ENCODE measurements at regions not wholly inside any gene's neighbourhood (a gene's known extent, or its start where the extent isn't known, plus 50 kb on each side); places are given as distances from the start of the nearest gene placed in this dataset.

DNA sequence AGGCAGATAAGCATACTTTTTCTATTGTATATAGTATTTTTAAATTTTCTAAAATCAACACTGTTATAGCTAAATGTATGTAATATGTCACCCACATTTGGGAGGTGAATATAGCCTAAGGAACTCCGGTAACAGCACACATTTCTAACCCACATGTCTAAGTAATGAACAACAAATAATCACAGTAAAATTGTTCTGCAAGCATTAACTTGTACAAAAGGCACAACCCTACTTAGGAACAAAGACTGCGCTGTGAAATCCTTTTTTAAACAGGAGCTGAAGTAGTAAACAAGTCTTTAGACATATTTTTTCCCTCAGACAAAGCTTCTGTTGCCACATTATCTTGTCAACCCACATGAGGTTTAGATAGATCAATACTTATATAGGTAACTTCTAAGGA is 872.4 kb upstream of the SLC35B3 start:
- no peaks in the 10 kb centered on the region for H3K9me3 ChIP-seq (ENCODE audit: control insufficient read depth in 4 of 4, low read length in 3 of 4)

DNA sequence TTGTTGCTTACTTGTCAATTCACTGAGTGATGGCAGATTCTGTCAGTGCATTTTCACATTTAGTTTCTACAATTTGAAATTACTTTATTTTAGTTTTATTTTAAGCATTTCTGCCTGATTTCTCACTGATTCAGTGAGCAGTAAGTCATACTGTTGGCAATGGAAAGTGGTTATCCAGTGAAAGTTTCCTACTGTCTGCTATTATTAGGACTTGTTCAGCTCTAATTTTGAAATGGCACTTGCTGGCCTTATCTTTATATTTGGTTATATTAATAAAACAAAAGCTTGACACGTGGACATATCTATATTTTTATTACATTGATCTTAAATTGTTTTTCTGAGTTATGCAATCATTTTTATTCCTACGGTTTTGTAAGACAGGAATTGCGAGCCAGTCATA is 871.8 kb upstream of the SLC35B3 start:
- no peak overlapping the region for H3K4me3 ChIP-seq (ENCODE audit: low read depth in 1 of 3, low read length in 3 of 3)
- WGBS: 64% methylated on average over 3 of the region's 3 CpGs
- no peaks in the 10 kb centered on the region for H3K27me3 ChIP-seq (ENCODE audit: control insufficient read depth in 4 of 4, insufficient read depth in 4 of 4, low read length in 3 of 4)
- H3K9me3 ChIP-seq (ENCODE audit: control insufficient read depth in 4 of 4, low read length in 3 of 4): no peaks in the 10 kb centered on the region
- no peak for DNase-seq (ENCODE audit: low spot score)
- no peaks in the 10 kb centered on the region for H3K36me3 ChIP-seq (ENCODE audit: control insufficient read depth in 4 of 4, insufficient read depth in 3 of 4, low read depth in 1 of 4, low read length in 3 of 4)
- no peak overlapping the region for H3K9ac ChIP-seq (ENCODE audit: low read depth in 1 of 2, low read length in 2 of 2)
- H3K4me1 ChIP-seq (ENCODE audit: control insufficient read depth in 4 of 4, insufficient read depth in 4 of 4, low read length in 3 of 4): no peaks in the 10 kb centered on the region
- no peak overlapping the region for H3K27ac ChIP-seq (ENCODE audit: low read depth in 1 of 2, low read length in 2 of 2)
- TF ChIP-seq, protein P1, sequence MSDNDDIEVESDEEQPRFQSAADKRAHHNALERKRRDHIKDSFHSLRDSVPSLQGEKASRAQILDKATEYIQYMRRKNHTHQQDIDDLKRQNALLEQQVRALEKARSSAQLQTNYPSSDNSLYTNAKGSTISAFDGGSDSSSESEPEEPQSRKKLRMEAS (IDR thresholded peaks at IDR 0.05): no peak
- TF ChIP-seq FOXA2 (IDR thresholded peaks at IDR 0.05) (no peak), TAF1 (conservative IDR thresholded peaks at IDR 0.05) (no peak), JUND (IDR thresholded peaks at IDR 0.05) (no peak), EGR1 (IDR thresholded peaks at IDR 0.05; ENCODE audit: low read depth in 2 of 2) (no peak), RAD21 (IDR thresholded peaks at IDR 0.05) (no peak), FOXA1 (IDR thresholded peaks at IDR 0.05) (no peak)
- TF ChIP-seq, protein P2, sequence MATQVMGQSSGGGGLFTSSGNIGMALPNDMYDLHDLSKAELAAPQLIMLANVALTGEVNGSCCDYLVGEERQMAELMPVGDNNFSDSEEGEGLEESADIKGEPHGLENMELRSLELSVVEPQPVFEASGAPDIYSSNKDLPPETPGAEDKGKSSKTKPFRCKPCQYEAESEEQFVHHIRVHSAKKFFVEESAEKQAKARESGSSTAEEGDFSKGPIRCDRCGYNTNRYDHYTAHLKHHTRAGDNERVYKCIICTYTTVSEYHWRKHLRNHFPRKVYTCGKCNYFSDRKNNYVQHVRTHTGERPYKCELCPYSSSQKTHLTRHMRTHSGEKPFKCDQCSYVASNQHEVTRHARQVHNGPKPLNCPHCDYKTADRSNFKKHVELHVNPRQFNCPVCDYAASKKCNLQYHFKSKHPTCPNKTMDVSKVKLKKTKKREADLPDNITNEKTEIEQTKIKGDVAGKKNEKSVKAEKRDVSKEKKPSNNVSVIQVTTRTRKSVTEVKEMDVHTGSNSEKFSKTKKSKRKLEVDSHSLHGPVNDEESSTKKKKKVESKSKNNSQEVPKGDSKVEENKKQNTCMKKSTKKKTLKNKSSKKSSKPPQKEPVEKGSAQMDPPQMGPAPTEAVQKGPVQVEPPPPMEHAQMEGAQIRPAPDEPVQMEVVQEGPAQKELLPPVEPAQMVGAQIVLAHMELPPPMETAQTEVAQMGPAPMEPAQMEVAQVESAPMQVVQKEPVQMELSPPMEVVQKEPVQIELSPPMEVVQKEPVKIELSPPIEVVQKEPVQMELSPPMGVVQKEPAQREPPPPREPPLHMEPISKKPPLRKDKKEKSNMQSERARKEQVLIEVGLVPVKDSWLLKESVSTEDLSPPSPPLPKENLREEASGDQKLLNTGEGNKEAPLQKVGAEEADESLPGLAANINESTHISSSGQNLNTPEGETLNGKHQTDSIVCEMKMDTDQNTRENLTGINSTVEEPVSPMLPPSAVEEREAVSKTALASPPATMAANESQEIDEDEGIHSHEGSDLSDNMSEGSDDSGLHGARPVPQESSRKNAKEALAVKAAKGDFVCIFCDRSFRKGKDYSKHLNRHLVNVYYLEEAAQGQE (IDR thresholded peaks at IDR 0.05): no peak

More for the DNA sequence above, 872.4 kb upstream of the SLC35B3 start:
- Histone ChIP-seq H3K27me3 (ENCODE audit: control insufficient read depth in 4 of 4, insufficient read depth in 4 of 4, low read length in 3 of 4) (no peaks in the 10 kb centered on the region), H3K36me3 (ENCODE audit: control insufficient read depth in 4 of 4, insufficient read depth in 3 of 4, low read depth in 1 of 4, low read length in 3 of 4) (no peaks in the 10 kb centered on the region), H3K4me3 (ENCODE audit: low read depth in 1 of 3, low read length in 3 of 3) (no peak overlapping the region), H3K27ac (ENCODE audit: low read depth in 1 of 2, low read length in 2 of 2) (no peak overlapping the region), H3K9ac (ENCODE audit: low read depth in 1 of 2, low read length in 2 of 2) (no peak overlapping the region), H3K4me1 (ENCODE audit: control insufficient read depth in 4 of 4, insufficient read depth in 4 of 4, low read length in 3 of 4) (no peaks in the 10 kb centered on the region)
- TF ChIP-seq, protein P1 (IDR thresholded peaks at IDR 0.05): no peak
- TF ChIP-seq GABPA (IDR thresholded peaks at IDR 0.05 in 1 of 2, conservative IDR thresholded peaks at IDR 0.05 in 1 of 2) (no peak), EGR1 (IDR thresholded peaks at IDR 0.05; ENCODE audit: low read depth in 2 of 2) (no peak), HNF4G (IDR thresholded peaks at IDR 0.05) (no peak), SP1 (IDR thresholded peaks at IDR 0.05) (no peak), JUND (IDR thresholded peaks at IDR 0.05) (no peak), NR2F2 (IDR thresholded peaks at IDR 0.05) (no peak), RXRA (IDR thresholded peaks at IDR 0.05) (no peak), FOXA1 (IDR thresholded peaks at IDR 0.05) (no peak), RAD21 (IDR thresholded peaks at IDR 0.05) (no peak), TAF1 (conservative IDR thresholded peaks at IDR 0.05) (no peak), HNF4A (conservative IDR thresholded peaks at IDR 0.05) (no peak), FOXA2 (IDR thresholded peaks at IDR 0.05) (no peak), YY1 (IDR thresholded peaks at IDR 0.05) (no peak)
- TF ChIP-seq, protein P3, sequence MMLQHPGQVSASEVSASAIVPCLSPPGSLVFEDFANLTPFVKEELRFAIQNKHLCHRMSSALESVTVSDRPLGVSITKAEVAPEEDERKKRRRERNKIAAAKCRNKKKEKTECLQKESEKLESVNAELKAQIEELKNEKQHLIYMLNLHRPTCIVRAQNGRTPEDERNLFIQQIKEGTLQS (IDR thresholded peaks at IDR 0.05): no peak
- TF ChIP-seq, protein P2 (IDR thresholded peaks at IDR 0.05): no peak
- TF ChIP-seq, protein P4, sequence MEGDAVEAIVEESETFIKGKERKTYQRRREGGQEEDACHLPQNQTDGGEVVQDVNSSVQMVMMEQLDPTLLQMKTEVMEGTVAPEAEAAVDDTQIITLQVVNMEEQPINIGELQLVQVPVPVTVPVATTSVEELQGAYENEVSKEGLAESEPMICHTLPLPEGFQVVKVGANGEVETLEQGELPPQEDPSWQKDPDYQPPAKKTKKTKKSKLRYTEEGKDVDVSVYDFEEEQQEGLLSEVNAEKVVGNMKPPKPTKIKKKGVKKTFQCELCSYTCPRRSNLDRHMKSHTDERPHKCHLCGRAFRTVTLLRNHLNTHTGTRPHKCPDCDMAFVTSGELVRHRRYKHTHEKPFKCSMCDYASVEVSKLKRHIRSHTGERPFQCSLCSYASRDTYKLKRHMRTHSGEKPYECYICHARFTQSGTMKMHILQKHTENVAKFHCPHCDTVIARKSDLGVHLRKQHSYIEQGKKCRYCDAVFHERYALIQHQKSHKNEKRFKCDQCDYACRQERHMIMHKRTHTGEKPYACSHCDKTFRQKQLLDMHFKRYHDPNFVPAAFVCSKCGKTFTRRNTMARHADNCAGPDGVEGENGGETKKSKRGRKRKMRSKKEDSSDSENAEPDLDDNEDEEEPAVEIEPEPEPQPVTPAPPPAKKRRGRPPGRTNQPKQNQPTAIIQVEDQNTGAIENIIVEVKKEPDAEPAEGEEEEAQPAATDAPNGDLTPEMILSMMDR (IDR thresholded peaks at IDR 0.05; ENCODE audit: low read depth, low read length, missing input control): no peak
- TF ChIP-seq, protein P5, sequence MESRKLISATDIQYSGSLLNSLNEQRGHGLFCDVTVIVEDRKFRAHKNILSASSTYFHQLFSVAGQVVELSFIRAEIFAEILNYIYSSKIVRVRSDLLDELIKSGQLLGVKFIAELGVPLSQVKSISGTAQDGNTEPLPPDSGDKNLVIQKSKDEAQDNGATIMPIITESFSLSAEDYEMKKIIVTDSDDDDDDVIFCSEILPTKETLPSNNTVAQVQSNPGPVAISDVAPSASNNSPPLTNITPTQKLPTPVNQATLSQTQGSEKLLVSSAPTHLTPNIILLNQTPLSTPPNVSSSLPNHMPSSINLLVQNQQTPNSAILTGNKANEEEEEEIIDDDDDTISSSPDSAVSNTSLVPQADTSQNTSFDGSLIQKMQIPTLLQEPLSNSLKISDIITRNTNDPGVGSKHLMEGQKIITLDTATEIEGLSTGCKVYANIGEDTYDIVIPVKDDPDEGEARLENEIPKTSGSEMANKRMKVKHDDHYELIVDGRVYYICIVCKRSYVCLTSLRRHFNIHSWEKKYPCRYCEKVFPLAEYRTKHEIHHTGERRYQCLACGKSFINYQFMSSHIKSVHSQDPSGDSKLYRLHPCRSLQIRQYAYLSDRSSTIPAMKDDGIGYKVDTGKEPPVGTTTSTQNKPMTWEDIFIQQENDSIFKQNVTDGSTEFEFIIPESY (IDR thresholded peaks at IDR 0.05): no peak
- 84% methylated on average over 2 of the region's 2 CpGs for WGBS
- no peak for DNase-seq (ENCODE audit: low spot score)

Data from liver (tissue), 8 donors.